ENCODE measurements at regions not wholly inside any gene's neighbourhood (a gene's known extent, or its start where the extent isn't known, plus 50 kb on each side); places are given as distances from the start of the nearest gene placed in this dataset.

DNA sequence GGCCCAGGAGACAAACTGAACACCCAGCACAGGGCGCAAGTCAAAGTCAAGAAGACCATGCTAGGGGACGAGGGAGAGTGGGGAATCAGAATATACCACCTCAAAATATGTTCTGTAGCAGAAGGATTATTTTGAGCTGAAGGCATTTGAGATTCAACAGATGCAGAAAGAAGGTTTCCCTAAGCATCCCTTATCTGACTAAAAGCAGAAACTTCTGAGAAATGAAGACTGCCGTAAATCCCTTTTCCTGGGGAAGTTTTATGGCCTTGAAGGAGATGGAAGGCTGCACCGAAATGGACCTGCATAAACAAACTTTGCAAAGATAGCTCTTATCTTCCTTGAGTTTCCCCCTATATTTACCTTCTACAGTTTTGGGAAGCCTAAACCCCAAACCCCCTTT is 72.8 kb downstream of the PTTG1 start:
- ATAC-seq, result no peak
- Mint-ChIP-seq H3K27me3 (ENCODE audit: low read depth) (no peaks in the 10 kb centered on the region), H3K4me1 (no peaks in the 10 kb centered on the region), H3K27ac (no peak overlapping the region), H3K36me3 (no peaks in the 10 kb centered on the region), H3K4me3 (no peak overlapping the region), H3K9me3 (no peaks in the 10 kb centered on the region)
- CTCF ChIA-PET, result no interaction called here
- no peak for TF ChIP-seq HMGA2 (CRISPR knock-in tag; IDR thresholded peaks at IDR 0.05)
- POLR2A ChIA-PET, result no interaction called here
- no peak for DNase-seq (ENCODE audit: low spot score)

DNA sequence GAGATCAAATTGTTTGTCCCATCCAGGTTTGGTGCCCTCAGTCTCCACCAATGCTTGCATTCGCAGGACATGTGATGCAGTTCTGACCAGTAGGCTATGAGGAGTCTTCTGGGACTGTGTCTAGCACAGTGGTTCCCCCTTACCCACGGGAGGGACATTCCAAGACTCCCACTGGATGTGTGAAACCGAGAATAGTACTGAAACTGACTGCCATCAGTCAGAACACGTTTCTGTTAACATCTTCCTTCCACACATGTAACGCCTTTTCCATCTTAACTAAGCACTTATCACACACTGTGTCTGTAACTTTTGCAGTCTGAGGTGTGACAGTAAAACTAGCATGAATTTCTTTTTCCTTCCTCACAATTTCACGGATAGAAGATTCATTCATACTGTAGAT is 74.7 kb downstream of the PTTG1 start:
- H3K27me3 Mint-ChIP-seq (ENCODE audit: low read depth), result no peaks in the 10 kb centered on the region
- H3K4me3 Mint-ChIP-seq, result no peak overlapping the region
- no peak overlapping the region for H3K27ac Mint-ChIP-seq
- DNase-seq (ENCODE audit: low spot score) (no peak), ATAC-seq (no peak)
- TF ChIP-seq NFE2L1 (CRISPR knock-in tag; IDR thresholded peaks at IDR 0.05) (no peak), KAT7 (CRISPR knock-in tag; IDR thresholded peaks at IDR 0.05; ENCODE audit: borderline replicate concordance) (no peak), FOXK1 (CRISPR knock-in tag; IDR thresholded peaks at IDR 0.05) (no peak), CREM (CRISPR knock-in tag; IDR thresholded peaks at IDR 0.05) (no peak), JUN (CRISPR knock-in tag; IDR thresholded peaks at IDR 0.05) (no peak), IRF2 (CRISPR knock-in tag; IDR thresholded peaks at IDR 0.05; ENCODE audit: borderline replicate concordance, low read depth) (no peak), PRRX2 (CRISPR knock-in tag; IDR thresholded peaks at IDR 0.05) (no peak), ZNF138 (CRISPR knock-in tag; conservative IDR thresholded peaks at IDR 0.05) (no peak), ZSCAN18 (CRISPR knock-in tag; IDR thresholded peaks at IDR 0.05) (no peak), SMAD3 (CRISPR knock-in tag; IDR thresholded peaks at IDR 0.05; ENCODE audit: borderline replicate concordance) (no peak), ZNF317 (CRISPR knock-in tag; IDR thresholded peaks at IDR 0.05; ENCODE audit: borderline replicate concordance, low read depth) (no peak), TP53 (CRISPR knock-in tag; IDR thresholded peaks at IDR 0.05) (no peak)
- TF ChIP-seq, protein P1, sequence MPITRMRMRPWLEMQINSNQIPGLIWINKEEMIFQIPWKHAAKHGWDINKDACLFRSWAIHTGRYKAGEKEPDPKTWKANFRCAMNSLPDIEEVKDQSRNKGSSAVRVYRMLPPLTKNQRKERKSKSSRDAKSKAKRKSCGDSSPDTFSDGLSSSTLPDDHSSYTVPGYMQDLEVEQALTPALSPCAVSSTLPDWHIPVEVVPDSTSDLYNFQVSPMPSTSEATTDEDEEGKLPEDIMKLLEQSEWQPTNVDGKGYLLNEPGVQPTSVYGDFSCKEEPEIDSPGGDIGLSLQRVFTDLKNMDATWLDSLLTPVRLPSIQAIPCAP (CRISPR knock-in tag; IDR thresholded peaks at IDR 0.05), result no peak
- H3K36me3 Mint-ChIP-seq, result no peaks in the 10 kb centered on the region
- no peaks in the 10 kb centered on the region; the same call in 1 of the 2 replicates for H3K9me3 Mint-ChIP-seq
- H3K4me1 Mint-ChIP-seq, result peaks cover 8% of the 10 kb centered on the region
- CTCF ChIA-PET, result interaction anchor here (1.9 kb wide), 1 partner anchor 58 kb away, joined by 9 read pairs; no protein-coding TSS in a partner anchor
- POLR2A ChIA-PET, result no interaction called here

GRCh38 chr5:160496784-160497183 is 75.1 kb downstream of the PTTG1 start:
- Mint-ChIP-seq H3K4me3 (no peak overlapping the region), H3K27me3 (ENCODE audit: low read depth) (no peaks in the 10 kb centered on the region), H3K36me3 (no peaks in the 10 kb centered on the region), H3K9me3 (no peaks in the 10 kb centered on the region; the same call in 1 of the 2 replicates), H3K27ac (no peak overlapping the region), H3K4me1 (peaks cover 8% of the 10 kb centered on the region)
- TF ChIP-seq GABPB1 (CRISPR knock-in tag; IDR thresholded peaks at IDR 0.05) (peak; percentile 65; the same call in 1 of the 2 replicates), ZNF138 (CRISPR knock-in tag; conservative IDR thresholded peaks at IDR 0.05) (no peak), E2F5 (CRISPR knock-in tag; IDR thresholded peaks at IDR 0.05) (no peak), ESRRA (CRISPR knock-in tag; IDR thresholded peaks at IDR 0.05; ENCODE audit: borderline replicate concordance) (no peak)
- TF ChIP-seq, protein P2, sequence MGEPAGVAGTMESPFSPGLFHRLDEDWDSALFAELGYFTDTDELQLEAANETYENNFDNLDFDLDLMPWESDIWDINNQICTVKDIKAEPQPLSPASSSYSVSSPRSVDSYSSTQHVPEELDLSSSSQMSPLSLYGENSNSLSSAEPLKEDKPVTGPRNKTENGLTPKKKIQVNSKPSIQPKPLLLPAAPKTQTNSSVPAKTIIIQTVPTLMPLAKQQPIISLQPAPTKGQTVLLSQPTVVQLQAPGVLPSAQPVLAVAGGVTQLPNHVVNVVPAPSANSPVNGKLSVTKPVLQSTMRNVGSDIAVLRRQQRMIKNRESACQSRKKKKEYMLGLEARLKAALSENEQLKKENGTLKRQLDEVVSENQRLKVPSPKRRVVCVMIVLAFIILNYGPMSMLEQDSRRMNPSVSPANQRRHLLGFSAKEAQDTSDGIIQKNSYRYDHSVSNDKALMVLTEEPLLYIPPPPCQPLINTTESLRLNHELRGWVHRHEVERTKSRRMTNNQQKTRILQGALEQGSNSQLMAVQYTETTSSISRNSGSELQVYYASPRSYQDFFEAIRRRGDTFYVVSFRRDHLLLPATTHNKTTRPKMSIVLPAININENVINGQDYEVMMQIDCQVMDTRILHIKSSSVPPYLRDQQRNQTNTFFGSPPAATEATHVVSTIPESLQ (CRISPR knock-in tag; IDR thresholded peaks at IDR 0.05), result no peak
- TF ChIP-seq, protein P3, sequence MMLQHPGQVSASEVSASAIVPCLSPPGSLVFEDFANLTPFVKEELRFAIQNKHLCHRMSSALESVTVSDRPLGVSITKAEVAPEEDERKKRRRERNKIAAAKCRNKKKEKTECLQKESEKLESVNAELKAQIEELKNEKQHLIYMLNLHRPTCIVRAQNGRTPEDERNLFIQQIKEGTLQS (CRISPR knock-in tag; conservative IDR thresholded peaks at IDR 0.05), result no peak
- CTCF ChIA-PET, result interaction anchor here (1.9 kb wide), 1 partner anchor 58 kb away, joined by 9 read pairs; no protein-coding TSS in a partner anchor
- no peak for ATAC-seq
- POLR2A ChIA-PET, result no interaction called here
- DNase-seq (ENCODE audit: low spot score), result no peak
